Cardiac fibroblast (primary cell): ENCODE measurements at regions not wholly inside any gene's neighbourhood (a gene's known extent, or its start where the extent isn't known, plus 50 kb on each side); places are given as distances from the start of the nearest gene placed in this dataset.

Experiments
- DNase-seq, 2 donors: peaks; one replicate each; pipeline versions ENCODE4 v3.0.0 to v3.0.0-alpha.2; 2010; ENCODE audit warnings: low read depth in 2 of 2
- H3K4me3 ChIP-seq, 2 donors: replicated peaks in 1 of 2; 1 replicate in 1 of 2; 2 replicates in 1 of 2; pipeline ENCODE4 v1.5.1; 2011; ENCODE audit warnings: low read depth in 2 of 2, low read length in 2 of 2, mild to moderate bottlenecking in 2 of 2, moderate library complexity in 1 of 2
- TF ChIP-seq, protein P1 (sequence below): IDR thresholded peaks from one replicate; pipeline ENCODE4 v1.5.1; 2011; ENCODE audit warnings: low read depth, mild to moderate bottlenecking, low read length, inconsistent platforms

DNA sequence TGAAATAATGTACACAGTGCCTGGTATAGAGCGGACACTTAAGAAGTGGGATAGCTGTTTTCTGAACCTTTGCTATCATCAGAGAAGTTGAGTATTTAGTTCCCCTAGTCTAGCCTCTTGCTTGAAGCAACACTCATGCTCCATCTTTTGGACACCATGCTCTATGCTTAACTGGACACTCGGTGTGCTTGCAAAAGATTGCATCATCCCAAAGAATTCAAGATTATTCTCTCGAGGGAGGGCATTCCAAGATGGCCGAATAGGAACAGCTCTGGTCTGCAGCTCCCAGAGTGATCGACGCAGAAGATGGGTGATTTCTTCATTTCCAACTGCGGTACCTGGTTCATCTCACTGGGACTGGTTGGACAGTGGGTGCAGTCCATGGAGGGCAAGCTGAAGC lies 143.9 kb upstream of the FSHR start:
- DNase-seq = no peak
- TF ChIP-seq, protein P1, sequence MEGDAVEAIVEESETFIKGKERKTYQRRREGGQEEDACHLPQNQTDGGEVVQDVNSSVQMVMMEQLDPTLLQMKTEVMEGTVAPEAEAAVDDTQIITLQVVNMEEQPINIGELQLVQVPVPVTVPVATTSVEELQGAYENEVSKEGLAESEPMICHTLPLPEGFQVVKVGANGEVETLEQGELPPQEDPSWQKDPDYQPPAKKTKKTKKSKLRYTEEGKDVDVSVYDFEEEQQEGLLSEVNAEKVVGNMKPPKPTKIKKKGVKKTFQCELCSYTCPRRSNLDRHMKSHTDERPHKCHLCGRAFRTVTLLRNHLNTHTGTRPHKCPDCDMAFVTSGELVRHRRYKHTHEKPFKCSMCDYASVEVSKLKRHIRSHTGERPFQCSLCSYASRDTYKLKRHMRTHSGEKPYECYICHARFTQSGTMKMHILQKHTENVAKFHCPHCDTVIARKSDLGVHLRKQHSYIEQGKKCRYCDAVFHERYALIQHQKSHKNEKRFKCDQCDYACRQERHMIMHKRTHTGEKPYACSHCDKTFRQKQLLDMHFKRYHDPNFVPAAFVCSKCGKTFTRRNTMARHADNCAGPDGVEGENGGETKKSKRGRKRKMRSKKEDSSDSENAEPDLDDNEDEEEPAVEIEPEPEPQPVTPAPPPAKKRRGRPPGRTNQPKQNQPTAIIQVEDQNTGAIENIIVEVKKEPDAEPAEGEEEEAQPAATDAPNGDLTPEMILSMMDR = no peak
- no peak overlapping the region for H3K4me3 ChIP-seq

DNA sequence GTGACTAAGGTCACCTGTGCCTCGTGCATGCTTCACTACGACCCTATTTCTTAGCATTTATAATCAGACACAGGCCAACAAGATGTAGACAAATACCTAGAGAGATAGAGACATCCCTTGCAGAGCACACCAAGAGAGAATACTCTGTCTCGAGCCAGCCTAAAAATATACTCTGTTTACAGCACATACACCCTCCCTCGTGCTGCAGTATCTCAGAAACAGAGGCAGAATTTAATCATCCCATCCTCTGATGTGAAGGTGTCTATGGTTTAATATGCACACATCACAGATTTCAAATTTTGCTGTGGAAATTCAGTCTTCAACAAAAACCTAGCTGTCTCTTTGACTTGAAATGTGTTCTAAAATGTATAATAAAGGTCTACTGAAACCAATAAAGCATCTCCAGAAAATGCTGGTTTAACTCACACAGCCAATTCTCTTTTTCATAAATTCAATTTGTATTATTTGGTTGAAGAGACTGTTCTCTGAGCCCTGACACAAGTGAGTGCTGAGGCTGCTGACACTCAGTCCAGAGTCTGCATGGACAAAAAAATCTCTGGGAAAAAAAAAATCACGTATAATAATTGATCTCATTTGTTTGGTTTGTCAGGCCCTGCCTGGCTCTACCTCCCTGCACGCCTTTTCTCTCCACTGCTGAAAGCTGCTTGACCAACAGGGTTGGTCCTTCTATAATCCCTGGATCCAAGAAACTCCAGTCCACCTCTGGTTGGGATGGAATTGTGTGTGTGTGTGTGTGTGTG lies 142.0 kb upstream of the FSHR start:
- no peak for DNase-seq
- TF ChIP-seq, protein P1 = no peak

DNA sequence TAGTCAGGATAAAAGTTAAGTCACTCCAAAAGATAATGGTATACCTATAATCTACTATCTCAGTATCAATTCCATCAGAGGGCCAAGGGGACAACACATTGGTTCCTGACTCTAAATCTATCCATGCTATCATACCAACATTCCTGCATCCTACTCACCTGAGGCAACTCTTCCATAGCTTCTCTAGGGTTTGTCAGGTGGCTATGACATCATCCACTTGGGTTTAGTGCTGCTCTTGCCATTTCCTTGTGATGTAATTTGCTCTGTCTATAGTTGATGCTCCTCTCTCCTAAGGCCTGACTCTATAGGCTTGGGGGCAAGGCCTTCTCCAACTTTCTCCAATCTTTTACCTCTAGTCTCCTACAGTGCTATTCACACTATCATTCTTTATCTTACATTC lies 139.9 kb upstream of the FSHR start:
- TF ChIP-seq, protein P1 = no peak
- no peak overlapping the region for H3K4me3 ChIP-seq
- DNase-seq = no peak

More for the DNA sequence above, 142.0 kb upstream of the FSHR start:
- H3K4me3 ChIP-seq = no peak overlapping the region

DNA sequence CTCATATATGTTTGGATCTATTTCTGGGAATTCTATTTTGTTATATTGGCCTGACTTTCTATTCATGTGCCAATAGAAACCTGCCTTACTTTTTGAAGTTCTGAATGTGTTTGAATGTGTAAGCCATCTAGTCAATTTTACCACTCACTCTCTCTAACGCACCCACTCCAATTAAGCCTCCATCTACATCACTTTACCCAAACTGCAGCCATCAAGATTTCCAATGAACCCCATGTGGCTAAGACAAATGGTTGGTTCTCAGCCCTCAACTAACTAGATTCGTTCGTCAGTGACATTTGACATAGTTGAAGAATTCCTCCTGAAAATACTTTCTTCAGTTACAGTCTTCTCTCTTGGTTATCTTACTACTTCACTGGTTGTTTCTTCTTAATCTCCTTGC lies 137.3 kb upstream of the FSHR start:
- H3K4me3 ChIP-seq = no peak overlapping the region
- DNase-seq = no peak
- TF ChIP-seq, protein P1 = no peak

DNA sequence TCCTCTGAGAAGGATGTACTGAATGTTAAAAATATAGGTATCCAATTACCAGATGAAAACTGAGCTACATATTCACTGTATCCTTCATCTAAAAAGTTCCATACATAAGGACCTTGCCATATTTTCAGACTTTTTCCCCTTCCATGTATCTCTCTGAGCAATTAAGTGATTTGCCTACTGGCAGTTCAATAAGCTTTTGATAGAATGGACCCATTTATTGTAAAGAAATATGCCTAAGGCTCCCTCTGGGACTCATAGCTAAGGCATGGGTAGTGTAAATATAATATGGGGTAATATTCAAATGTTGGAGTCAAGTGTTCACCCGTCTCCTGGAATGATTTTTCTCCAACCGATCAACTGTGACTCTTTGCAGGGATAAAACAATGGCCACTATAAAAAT lies 135.4 kb upstream of the FSHR start:
- TF ChIP-seq, protein P1 = no peak
- no peak for DNase-seq
- H3K4me3 ChIP-seq = no peak overlapping the region

DNA sequence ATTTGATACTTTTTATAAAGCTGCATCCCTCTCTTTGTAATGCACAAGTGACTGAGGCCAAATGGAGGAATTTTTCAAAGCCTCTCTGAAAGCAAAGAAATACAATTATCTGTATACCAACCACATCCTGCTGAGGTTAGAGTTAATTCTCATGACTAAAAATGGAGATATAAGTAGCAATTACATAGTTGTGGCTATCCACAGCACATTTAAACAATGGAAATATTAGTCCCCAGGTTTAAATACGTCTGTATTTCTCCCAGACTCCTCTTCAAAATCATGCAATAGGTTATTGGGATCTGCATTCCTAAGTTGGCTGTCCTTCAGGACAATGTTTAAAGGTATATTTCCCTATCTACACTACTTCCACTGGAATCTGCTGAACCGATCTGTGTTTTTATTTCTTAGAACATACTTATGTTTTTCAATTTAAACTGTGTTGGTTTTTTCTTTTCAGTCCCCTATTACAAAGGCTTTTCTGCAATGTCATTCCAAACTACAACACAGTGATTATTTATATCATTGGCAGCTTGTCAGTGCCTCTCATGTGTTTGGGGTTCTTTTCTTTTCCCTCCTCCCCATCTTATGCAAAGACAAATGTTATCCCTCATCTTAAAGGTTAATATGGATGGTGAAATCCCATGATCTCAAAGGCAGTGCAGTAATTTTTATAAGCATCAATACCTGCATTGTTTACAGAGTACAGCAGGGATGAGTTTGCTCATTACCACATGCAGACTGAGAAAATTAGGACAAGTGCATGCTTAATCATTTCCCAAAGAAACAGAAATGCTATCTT lies 134.8 kb upstream of the FSHR start:
- no peak overlapping the region for H3K4me3 ChIP-seq
- peak; percentile 19 to 45 for DNase-seq
- TF ChIP-seq, protein P1 = no peak
